ENCODE measurements at regions not wholly inside any gene's neighbourhood (a gene's known extent, or its start where the extent isn't known, plus 50 kb on each side); places are given as distances from the start of the nearest gene placed in this dataset.

DNA sequence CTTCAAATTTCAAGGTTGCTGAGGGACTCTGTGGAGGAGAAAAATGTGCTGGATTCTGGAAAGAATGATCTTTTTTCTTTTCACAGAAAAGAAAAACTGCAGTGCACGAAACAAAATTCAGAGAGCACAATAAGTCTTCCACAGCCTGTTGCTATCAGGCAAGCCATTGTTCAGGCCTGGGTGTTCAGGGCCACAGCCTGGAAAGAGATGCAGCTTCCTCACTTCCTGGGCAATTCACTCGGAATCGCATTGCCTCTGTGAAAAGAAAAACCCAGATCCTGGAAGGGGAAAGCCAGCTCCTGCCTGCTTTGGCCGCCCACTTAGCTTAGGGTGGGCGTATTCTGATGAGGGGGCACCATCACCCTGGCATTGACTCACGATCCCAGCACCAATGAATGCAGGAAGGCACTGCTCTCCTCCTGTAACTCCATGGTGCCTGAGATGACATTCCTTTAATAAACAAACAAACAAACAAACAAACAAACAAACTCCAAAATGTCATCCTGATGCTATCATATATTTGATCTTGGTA lies 863.9 kb downstream of the BCL11B start:
- Histone ChIP-seq H3K36me3 (ENCODE audit: control insufficient read depth, insufficient read depth, low read length) (no peaks in the 10 kb centered on the region), H3K4me3 (ENCODE audit: low read length) (no peak overlapping the region), H3K27ac (ENCODE audit: low read length) (no peak overlapping the region), H3K27me3 (ENCODE audit: control insufficient read depth, insufficient read depth, low read length) (no peaks in the 10 kb centered on the region), H3K9me3 (ENCODE audit: control insufficient read depth, low read depth, low read length) (no peaks in the 10 kb centered on the region), H3K4me1 (ENCODE audit: control insufficient read depth, insufficient read depth, low read length) (no peaks in the 10 kb centered on the region)
- WGBS (ENCODE audit: insufficient coverage, low lambda C conversion rate) = no CpG with 5 or more reads among the region's 6 CpGs
- no peak for DNase-seq

DNA sequence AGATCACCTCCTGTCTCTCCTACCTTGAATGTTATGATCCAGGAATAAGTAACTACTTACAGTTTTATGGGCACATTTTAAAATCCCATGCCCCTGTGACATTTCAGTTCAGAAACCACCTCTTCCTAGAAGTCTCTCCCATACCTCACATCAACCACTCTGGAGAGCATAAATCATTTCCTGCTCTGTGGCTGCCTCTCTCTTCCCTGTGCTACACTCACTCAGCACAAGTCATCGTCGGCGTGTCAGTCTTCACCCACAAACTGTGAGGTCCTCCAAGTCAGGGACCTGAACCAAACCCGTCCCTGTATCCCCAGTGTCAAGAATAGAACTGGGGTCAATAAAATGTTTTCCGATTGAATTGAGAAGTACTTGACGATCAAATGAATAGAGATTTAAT lies 863.3 kb downstream of the BCL11B start:
- no peak overlapping the region for H3K27ac ChIP-seq (ENCODE audit: low read length)
- 96% methylated on average over 2 of the region's 6 CpGs for WGBS (ENCODE audit: insufficient coverage, low lambda C conversion rate)
- H3K9me3 ChIP-seq (ENCODE audit: control insufficient read depth, low read depth, low read length) = no peaks in the 10 kb centered on the region
- H3K36me3 ChIP-seq (ENCODE audit: control insufficient read depth, insufficient read depth, low read length) = no peaks in the 10 kb centered on the region
- no peak overlapping the region for H3K4me3 ChIP-seq (ENCODE audit: low read length)
- no peaks in the 10 kb centered on the region for H3K27me3 ChIP-seq (ENCODE audit: control insufficient read depth, insufficient read depth, low read length)
- DNase-seq = no peak
- H3K4me1 ChIP-seq (ENCODE audit: control insufficient read depth, insufficient read depth, low read length) = no peaks in the 10 kb centered on the region

DNA sequence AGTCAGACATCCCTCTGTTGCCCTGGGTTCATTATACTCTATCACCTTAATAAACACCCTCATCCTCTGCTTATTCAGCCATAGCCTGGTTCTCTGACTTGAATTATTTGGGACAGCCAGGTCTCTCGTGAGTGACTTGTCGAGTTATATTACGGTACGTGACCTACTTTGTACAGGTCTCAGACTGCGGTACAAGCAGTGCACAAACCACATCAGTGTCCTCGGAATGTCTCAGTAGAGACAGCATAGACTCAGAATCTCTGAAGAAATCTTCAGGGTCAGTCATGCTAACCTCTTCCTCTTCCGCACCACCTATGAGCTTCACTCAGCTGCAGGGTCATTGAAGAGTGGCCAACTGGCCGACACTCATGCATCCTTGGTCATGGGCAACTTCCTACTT lies 860.8 kb downstream of the BCL11B start:
- no CpG with 5 or more reads among the region's 8 CpGs for WGBS (ENCODE audit: insufficient coverage, low lambda C conversion rate)
- no peak overlapping the region for H3K27ac ChIP-seq (ENCODE audit: low read length)

DNA sequence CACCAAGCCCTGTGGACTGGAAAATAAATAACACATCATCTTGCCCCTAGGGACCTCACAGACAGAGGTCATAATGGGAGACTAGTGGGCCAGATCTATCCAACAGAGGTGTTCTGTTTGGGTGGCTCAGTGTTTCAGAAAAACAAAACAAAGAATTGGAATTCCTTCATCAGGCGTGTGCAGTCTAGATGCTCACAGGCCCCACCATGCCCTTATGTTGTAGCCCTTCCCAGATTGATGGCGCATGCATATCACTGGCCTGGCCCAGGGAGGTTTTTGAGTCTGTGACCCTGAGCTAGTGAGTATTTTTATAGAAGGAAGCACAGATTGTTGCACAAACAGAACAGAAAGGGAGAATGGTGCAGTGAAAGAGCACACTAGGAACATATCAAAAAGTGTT lies 859.6 kb downstream of the BCL11B start:
- no peaks in the 10 kb centered on the region for H3K27me3 ChIP-seq (ENCODE audit: control insufficient read depth, insufficient read depth, low read length)
- WGBS (ENCODE audit: insufficient coverage, low lambda C conversion rate) = no CpG with 5 or more reads among the region's 2 CpGs
- no peak for DNase-seq
- no peaks in the 10 kb centered on the region for H3K4me1 ChIP-seq (ENCODE audit: control insufficient read depth, insufficient read depth, low read length)
- no peaks in the 10 kb centered on the region for H3K36me3 ChIP-seq (ENCODE audit: control insufficient read depth, insufficient read depth, low read length)
- H3K9me3 ChIP-seq (ENCODE audit: control insufficient read depth, low read depth, low read length) = no peaks in the 10 kb centered on the region
- H3K4me3 ChIP-seq (ENCODE audit: low read length) = no peak overlapping the region
- no peak overlapping the region for H3K27ac ChIP-seq (ENCODE audit: low read length)

More for the DNA sequence above, 860.8 kb downstream of the BCL11B start:
- Histone ChIP-seq H3K4me1 (ENCODE audit: control insufficient read depth, insufficient read depth, low read length) (no peaks in the 10 kb centered on the region), H3K36me3 (ENCODE audit: control insufficient read depth, insufficient read depth, low read length) (no peaks in the 10 kb centered on the region), H3K4me3 (ENCODE audit: low read length) (no peak overlapping the region), H3K27me3 (ENCODE audit: control insufficient read depth, insufficient read depth, low read length) (no peaks in the 10 kb centered on the region), H3K9me3 (ENCODE audit: control insufficient read depth, low read depth, low read length) (no peaks in the 10 kb centered on the region)
- DNase-seq = peak in 1 of 2 donors; percentile 1

DNA sequence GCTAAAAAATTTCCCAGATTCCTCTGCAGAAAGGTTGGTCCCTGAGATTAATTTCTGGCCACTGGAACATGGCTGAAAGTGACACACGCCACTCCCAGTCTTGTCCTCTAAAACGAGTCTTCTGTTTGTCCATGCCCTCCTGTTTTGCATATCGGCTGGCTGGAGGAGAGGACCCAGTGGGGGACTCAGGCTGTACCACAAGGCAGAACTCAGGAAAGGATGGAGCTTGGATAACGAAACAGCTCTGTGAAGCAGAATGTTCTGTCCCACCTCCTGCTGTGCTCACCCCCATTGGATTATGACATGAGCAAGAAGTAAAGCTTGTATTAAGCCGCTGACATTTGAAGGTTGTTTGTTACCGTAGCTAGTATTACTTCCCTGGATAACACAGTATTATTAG lies 856.2 kb downstream of the BCL11B start:
- H3K4me1 ChIP-seq (ENCODE audit: control insufficient read depth, insufficient read depth, low read length) = no peaks in the 10 kb centered on the region
- no peaks in the 10 kb centered on the region for H3K36me3 ChIP-seq (ENCODE audit: control insufficient read depth, insufficient read depth, low read length)
- DNase-seq = no peak
- H3K27ac ChIP-seq (ENCODE audit: low read length) = no peak overlapping the region
- H3K27me3 ChIP-seq (ENCODE audit: control insufficient read depth, insufficient read depth, low read length) = no peaks in the 10 kb centered on the region
- WGBS (ENCODE audit: insufficient coverage, low lambda C conversion rate) = no CpG with 5 or more reads among the region's 6 CpGs
- H3K9me3 ChIP-seq (ENCODE audit: control insufficient read depth, low read depth, low read length) = no peaks in the 10 kb centered on the region
- H3K4me3 ChIP-seq (ENCODE audit: low read length) = no peak overlapping the region

DNA sequence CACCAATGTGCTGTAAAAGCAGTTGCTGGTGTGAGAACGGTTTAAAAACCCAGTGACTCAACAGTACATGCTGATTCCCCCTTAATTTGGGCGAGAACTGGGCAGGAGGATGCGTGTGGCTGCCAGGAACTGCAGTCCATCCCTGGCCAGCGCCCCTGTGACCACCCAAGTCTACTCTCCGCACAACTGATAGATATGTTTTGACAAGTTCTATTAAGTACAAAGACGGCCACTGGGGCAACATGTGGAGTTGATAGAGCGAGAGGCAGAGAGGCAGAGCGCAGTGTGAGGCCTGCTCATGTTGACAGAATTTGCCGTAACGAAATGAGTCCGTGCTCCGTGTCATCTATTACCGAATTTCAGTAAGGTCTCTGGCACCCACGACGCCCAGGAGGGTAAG lies 855.0 kb downstream of the BCL11B start:
- Histone ChIP-seq H3K4me3 (ENCODE audit: low read length) (no peak overlapping the region), H3K4me1 (ENCODE audit: control insufficient read depth, insufficient read depth, low read length) (no peaks in the 10 kb centered on the region), H3K27ac (ENCODE audit: low read length) (no peak overlapping the region), H3K27me3 (ENCODE audit: control insufficient read depth, insufficient read depth, low read length) (no peaks in the 10 kb centered on the region), H3K36me3 (ENCODE audit: control insufficient read depth, insufficient read depth, low read length) (no peaks in the 10 kb centered on the region), H3K9me3 (ENCODE audit: control insufficient read depth, low read depth, low read length) (no peaks in the 10 kb centered on the region)
- DNase-seq = no peak
- no CpG with 5 or more reads among the region's 15 CpGs for WGBS (ENCODE audit: insufficient coverage, low lambda C conversion rate)

DNA sequence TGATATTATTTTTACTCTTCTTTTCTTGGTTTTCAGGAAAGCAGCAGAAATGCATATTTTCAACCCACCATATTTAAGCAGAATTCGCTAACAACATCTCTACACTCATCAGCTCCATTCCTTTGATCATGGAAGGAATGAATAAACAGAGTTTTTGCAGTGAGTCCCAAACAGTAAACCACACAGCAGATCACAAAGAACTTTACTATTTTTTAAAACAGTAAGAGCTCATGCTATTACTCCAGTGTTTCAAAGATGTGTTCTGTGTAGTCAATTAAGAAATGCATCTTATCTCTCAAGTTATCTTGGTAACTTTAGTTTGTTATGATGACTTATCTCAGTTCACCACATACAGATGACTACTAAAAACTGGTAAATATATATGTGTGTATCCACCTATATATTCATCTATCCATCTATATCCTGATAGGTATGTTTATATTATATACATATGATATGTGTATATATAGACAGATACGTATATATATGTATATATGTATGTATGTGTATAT lies 843.5 kb downstream of the BCL11B start:
- Histone ChIP-seq H3K27ac (ENCODE audit: low read length) (no peak overlapping the region), H3K4me1 (ENCODE audit: control insufficient read depth, insufficient read depth, low read length) (no peaks in the 10 kb centered on the region), H3K9me3 (ENCODE audit: control insufficient read depth, low read depth, low read length) (no peaks in the 10 kb centered on the region), H3K27me3 (ENCODE audit: control insufficient read depth, insufficient read depth, low read length) (no peaks in the 10 kb centered on the region), H3K4me3 (ENCODE audit: low read length) (no peak overlapping the region), H3K36me3 (ENCODE audit: control insufficient read depth, insufficient read depth, low read length) (no peaks in the 10 kb centered on the region)
- DNase-seq = no peak
- 80% methylated on average over 1 of the region's 2 CpGs for WGBS (ENCODE audit: insufficient coverage, low lambda C conversion rate)

DNA sequence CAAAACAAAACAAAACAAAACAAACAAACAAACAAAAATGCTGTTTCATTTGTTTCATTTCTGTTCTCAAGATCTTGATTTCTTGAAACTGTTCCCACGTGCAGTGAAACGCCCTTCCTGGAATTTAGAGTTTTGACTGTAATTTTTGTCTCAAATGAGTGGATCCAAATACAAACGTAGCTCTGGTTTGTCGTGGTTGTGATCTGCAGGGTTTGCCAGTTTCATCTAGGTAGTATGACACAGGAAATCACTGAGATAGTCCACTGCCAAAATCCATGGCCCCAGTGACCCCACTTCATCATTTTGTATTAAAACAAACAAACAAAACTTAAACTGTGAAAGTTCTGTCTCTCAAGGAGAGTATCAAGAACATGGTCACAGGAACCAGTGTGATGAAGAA lies 838.6 kb downstream of the BCL11B start:
- H3K4me1 ChIP-seq (ENCODE audit: control insufficient read depth, insufficient read depth, low read length) = no peaks in the 10 kb centered on the region
- H3K27me3 ChIP-seq (ENCODE audit: control insufficient read depth, insufficient read depth, low read length) = no peaks in the 10 kb centered on the region
- no CpG with 5 or more reads among the region's 4 CpGs for WGBS (ENCODE audit: insufficient coverage, low lambda C conversion rate)
- no peak for DNase-seq
- H3K36me3 ChIP-seq (ENCODE audit: control insufficient read depth, insufficient read depth, low read length) = no peaks in the 10 kb centered on the region
- no peak overlapping the region for H3K27ac ChIP-seq (ENCODE audit: low read length)
- no peaks in the 10 kb centered on the region for H3K9me3 ChIP-seq (ENCODE audit: control insufficient read depth, low read depth, low read length)
- no peak overlapping the region for H3K4me3 ChIP-seq (ENCODE audit: low read length)

DNA sequence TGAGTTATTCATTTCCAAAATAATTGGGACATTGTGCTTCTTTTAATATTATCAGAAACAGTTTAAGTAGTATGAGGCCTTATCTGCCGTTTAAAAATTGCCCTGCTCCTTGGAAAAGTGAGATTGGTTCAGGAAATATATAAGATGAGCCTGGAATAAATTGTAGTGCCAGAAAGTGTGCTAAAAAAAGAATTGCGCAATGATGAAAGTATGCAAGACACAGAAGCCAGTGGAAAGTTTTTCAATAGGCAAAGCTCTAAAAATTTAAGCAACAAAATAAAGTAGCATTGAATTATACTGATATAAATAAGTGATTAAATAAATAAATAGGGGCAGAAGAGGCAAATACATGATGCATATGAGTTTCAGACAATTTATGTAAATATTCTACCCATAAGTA lies 834.9 kb downstream of the BCL11B start:
- WGBS (ENCODE audit: insufficient coverage, low lambda C conversion rate) = 90% methylated on average over 2 of the region's 2 CpGs
- Histone ChIP-seq H3K27me3 (ENCODE audit: control insufficient read depth, insufficient read depth, low read length) (no peaks in the 10 kb centered on the region), H3K4me3 (ENCODE audit: low read length) (no peak overlapping the region), H3K9me3 (ENCODE audit: control insufficient read depth, low read depth, low read length) (no peaks in the 10 kb centered on the region), H3K36me3 (ENCODE audit: control insufficient read depth, insufficient read depth, low read length) (no peaks in the 10 kb centered on the region), H3K27ac (ENCODE audit: low read length) (no peak overlapping the region), H3K4me1 (ENCODE audit: control insufficient read depth, insufficient read depth, low read length) (no peaks in the 10 kb centered on the region)
- no peak for DNase-seq

DNA sequence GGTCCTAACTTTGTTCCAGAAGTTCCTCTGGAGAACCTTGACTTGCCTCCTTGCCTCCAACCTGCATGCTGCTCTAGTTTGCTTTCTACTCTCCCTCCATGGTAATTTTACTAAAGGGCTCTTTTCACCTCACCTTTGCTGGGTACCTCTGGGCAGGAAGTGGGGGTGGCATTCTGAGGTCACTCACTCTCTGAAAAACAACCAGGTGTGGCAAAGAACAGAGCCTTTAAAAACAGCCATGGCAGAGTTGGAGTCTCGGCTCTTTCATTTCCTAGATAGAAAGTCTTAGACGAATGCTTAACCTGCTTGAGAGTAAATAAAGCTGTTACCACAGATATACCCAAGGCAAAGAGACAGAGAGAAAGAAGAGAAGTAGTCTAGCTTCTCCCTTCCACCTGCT lies 827.9 kb downstream of the BCL11B start:
- no peak for DNase-seq
- Histone ChIP-seq H3K27me3 (ENCODE audit: control insufficient read depth, insufficient read depth, low read length) (no peaks in the 10 kb centered on the region), H3K27ac (ENCODE audit: low read length) (no peak overlapping the region), H3K4me1 (ENCODE audit: control insufficient read depth, insufficient read depth, low read length) (no peaks in the 10 kb centered on the region), H3K36me3 (ENCODE audit: control insufficient read depth, insufficient read depth, low read length) (no peaks in the 10 kb centered on the region), H3K9me3 (ENCODE audit: control insufficient read depth, low read depth, low read length) (no peaks in the 10 kb centered on the region), H3K4me3 (ENCODE audit: low read length) (no peak overlapping the region)
- WGBS (ENCODE audit: insufficient coverage, low lambda C conversion rate) = no CpG with 5 or more reads among the region's 2 CpGs

DNA sequence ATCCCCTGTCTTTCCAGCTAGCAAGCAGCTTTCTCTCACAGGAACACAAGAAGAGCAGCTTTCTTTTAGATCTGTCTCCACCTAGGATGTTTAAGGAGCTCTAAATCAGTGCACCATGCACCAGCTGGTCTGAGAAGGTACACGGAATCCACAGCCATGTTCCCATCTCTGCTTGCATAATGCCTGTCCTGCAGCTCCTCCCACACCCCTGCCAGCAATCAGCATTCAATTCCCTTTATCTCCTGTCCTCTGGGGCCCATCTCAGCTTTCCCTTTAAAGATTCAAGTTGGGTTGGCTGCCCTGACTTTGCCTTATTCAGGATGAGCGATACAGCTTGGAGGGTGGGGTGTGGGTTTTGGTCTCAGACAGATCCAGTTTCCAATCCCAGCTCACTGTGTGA lies 826.3 kb downstream of the BCL11B start:
- Histone ChIP-seq H3K9me3 (ENCODE audit: control insufficient read depth, low read depth, low read length) (no peaks in the 10 kb centered on the region), H3K36me3 (ENCODE audit: control insufficient read depth, insufficient read depth, low read length) (no peaks in the 10 kb centered on the region), H3K4me1 (ENCODE audit: control insufficient read depth, insufficient read depth, low read length) (no peaks in the 10 kb centered on the region), H3K27ac (ENCODE audit: low read length) (no peak overlapping the region), H3K27me3 (ENCODE audit: control insufficient read depth, insufficient read depth, low read length) (no peaks in the 10 kb centered on the region), H3K4me3 (ENCODE audit: low read length) (no peak overlapping the region)
- no peak for DNase-seq
- no CpG with 5 or more reads among the region's 2 CpGs for WGBS (ENCODE audit: insufficient coverage, low lambda C conversion rate)
